GM21390 (cell line): ENCODE measurements at regions not wholly inside any gene's neighbourhood (a gene's known extent, or its start where the extent isn't known, plus 50 kb on each side); places are given as distances from the start of the nearest gene placed in this dataset.

Source experiments
- ATAC-seq: cut with Tn5 transposase; IDR thresholded peaks from one replicate; pipeline ENCODE4 v1.9.1; 2021; ENCODE audit not compliant: unreplicated experiment

DNA sequence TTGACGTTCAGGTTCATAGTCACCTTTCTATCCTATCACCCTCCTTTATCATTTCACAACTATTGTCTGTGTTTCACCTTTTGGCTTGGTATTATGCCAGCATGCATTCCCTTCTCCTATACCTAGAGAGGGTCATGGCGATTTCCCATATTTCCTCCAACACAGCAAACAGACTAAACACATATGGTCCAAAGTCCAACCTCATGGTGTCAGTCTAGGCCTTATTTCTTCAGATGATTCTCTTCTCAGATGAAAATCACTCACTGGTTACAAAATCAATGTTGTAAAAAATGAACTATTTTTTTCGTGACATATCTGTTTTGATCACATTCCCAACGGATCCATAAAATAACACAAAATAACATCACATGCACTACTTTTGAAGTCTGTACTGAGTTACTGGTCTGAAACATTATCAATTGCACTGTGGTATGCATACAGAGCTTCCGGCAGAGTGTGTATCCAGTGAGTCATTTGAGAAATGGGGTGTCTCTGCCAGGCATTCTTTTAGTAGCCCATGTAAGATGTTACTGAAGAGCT is 204.8 kb upstream of the GALNT5 start:
- ATAC-seq: no peak

DNA sequence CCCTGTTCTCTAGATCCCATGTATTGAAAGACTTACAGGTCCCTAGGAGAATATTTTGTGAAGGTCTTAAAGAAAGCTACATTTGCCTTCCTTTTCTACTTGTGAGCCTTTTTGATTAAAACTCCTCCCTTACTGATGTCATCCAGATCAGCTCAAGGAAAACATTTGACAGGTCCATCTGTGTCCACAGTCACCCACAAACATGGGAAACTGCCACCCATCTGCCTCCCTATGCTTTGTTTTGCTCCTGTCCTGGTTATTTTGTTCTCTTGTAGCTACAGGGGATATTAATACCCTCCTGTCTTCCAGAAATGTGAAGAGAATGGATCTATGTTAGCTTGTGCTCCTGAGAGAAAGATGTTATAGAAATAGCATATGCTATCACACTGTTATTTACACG is 203.6 kb upstream of the GALNT5 start:
- no peak for ATAC-seq

DNA sequence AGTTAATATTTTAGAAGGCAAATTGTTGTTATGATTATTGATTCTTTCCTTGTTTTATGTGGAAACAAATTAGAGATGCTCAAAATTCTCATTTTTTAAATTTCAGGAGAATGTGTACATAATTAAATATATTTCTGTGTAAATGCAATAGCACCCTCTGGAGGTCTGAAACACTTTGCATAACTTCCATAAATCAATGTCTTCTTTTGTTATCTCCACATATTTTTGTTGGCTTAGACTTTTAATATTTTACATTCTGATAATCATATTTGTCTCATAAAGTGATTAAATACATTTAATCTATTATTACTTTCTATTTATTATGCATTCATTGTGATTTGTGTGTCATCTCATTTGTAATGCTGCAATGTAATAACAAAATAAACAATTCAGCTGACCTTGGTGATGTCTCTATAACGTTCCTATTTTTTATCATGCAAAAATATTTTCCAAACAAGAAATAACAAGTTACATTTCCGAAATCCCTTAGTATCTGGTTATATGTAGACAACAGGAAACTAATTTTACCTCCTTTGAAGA is 201.8 kb upstream of the GALNT5 start:
- no peak for ATAC-seq

DNA sequence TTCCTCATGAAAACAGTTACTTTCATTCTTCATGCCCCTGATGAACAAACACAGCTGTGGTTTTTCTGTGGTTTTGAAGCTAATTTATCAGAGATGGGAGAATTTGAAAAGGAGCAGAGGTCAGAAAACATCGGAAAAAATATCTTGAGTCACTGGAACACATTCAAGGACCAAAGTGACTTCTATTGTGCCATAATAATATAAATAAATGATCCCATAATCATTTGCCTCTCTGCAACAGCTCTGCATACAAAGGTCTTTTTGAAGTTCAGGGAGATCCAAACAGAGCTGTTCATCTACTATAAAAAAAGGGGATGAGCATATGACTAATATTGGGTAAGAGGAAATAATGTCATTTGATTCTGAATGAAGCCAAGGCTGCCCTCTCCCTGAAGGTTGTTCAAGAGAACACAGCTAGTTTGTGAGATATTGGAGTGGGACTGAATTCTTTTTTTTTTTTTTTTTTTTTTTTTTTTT is 201.3 kb upstream of the GALNT5 start:
- no peak for ATAC-seq

DNA sequence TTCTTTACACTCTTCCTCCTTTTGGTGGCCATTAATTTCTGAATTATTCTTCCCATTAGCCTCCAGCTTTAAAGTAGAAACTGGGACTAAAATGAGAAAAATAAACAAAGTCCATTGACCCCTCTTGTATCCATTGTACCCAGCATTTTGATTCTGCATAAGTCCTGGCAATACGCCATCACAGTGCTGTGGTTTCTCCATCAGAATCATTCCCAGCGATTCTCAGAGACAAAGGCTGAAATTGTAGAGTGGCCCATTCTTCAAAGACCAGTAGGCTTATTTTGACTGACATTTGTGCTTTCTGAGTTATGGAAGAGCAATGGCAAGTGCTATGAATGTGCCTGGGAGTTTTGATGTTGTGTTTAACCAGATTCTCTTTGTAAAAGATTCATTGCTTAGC is 199.3 kb upstream of the GALNT5 start:
- ATAC-seq: no peak

DNA sequence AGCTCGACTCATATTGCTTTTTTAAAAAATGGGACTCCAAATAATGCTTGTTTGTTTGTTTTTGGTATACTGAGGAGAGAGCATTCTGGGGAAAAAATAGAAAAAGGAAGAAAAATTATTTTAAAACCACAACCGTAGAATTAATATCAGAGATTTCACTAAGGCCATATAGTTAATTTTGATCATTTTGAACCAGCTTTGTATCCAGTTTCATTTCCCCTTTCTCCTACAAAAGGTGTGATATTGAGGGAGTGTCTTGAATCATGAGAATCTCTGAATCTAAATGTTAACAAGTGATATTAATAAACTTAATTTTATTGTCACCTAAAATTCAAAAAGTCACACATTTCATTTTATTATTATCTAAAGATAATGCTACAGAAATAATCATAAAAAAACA is 198.5 kb upstream of the GALNT5 start:
- ATAC-seq: no peak

DNA sequence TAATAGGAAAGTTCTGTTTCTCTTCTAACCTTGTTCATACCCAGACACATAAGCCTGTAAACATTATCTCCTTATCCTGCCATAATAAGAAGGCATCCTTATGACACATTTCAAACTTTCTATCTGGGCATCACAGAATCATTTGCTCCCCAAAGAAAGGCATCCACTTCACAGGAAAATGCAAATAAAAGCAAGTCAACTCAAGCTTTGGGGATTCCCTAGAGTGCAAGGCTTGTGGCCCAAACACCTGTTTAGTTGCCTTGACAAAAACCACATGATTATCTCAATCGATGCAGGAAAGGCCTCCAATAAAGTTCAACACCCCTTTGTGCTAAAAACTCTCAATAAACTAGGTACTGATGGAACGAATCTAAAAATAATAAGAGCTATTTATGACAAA is 195.7 kb upstream of the GALNT5 start:
- peak; percentile 91 for ATAC-seq

DNA sequence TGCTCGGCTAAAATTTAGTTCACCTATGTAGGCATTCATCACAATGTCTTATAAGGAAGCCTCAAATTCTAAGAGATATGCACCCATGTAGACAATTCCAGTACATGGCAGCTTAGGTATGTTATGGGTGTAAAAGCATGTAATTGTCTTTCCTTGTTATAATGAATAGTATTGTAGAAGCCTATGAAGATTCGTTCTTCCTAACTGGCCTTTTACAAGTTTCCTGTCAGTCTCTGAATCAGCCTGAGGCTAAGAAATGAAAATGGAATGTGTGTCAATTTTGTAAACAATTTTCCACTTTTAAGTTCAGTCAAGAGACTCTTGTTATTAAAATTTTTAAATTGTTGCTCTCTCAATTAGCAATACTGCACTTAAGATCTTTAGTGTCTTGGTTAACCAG is 189.9 kb upstream of the GALNT5 start:
- ATAC-seq: no peak

DNA sequence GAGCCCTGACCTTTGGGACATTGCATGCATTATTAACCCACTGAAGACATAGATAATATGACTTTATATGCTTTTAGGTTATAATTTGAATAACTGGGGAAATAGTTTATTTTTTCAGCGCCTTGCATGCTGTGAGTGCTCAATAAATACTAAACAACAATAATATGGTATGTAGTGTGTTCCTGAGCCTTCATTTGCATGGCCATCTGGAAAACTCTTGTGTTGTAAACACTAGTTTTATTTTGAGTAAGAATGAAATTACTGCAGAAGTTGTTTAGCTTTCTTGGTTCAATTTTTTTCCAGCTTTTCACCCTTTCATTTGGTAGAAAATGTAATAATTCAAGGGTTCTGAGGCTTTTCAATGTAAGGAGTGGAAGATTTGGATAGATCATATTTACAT is 189.3 kb upstream of the GALNT5 start:
- ATAC-seq: no peak

DNA sequence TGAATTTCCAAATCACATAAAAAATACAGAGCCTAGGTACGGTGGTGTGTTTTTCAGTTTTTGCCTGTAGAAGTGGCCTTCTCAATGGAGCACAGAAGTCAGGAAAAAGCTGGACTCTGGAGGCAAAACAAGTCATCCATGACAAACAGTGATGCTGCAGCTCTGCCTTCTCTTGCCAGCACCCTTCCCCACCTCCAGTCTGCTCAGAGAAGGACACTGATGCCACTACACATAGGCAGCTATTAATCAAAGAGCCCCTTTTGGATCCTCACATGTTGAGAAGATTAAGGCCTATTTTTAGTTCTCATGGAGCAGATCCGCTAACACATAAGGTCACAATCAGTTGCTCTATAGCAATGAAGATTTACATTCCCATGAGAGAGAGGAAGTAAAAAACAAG is 181.6 kb upstream of the GALNT5 start:
- no peak for ATAC-seq

DNA sequence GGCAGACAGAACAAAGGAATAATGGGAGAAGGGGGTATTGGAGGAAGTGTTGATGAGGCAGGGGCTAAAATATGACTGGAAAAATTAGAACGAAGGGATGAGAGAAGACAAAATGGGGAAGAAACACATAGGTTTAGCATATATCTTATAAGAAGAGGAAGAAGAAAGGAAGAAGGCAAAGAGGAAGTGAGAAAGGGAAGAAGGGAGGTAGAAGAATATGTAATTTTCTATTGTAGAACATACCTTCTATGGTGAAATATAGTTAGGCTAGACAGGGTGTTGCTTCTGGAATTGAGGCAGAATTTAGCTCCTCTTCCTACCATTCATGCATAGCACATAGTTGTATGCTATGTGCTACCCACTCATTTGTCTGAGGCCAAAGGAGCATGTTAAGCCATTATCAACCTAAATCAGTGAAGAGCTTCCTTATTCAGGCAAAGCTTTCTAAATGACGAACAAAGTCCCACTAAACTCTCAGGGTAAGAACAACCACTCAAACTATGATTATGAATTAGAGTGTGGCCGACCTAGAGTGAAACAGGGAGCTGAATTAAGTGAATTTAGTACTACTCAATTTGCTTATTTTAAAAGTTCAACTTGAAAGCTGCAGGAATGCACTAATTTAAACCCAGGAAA is 180.9 kb upstream of the GALNT5 start:
- peak; percentile 50 for ATAC-seq

DNA sequence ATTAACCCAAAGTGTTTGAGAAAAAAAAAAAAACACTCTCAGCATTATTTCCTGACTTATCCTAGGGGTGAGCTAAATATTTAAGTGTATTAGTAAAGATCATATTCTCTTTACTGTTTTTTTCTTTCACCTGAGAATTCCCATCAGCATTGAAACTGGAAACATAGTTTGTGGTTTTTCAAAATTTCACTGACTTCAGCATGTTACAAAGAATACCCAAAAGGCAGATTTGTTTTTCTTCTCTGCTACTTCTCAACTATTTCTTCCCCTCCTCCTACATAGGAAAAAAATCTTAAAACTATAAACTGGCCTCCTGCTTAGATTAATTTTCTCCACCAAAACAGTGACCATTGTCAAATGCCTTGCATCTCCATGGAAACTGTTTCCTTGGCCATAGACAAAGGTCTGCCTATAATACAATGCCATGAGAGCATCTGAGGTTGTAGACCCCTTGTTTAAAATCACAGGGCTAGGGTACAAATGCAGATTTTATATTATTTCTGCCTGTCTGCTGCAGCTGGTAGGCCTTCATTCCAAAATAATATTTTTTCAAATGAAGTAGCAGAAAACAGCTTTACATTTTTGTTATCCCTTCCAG is 179.7 kb upstream of the GALNT5 start:
- no peak for ATAC-seq

DNA sequence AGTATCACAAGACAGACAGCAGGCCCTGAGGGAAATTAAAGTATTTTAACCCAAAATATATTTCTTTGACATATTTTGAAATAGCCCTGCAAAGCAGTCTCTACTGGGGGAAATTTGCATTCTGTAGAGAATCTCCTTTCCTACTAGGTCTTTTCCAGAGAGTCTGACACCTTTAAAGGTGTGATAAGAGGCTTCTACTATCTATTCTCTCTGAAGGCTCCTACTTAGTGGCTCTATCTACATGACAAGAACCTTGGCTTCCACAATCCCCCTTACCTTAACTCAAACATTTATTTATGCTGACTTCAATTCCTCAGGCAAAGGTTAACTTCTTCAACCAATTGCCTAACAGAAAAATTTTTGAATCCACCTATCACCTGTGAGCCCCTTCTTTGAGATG is 174.6 kb upstream of the GALNT5 start:
- ATAC-seq: no peak

DNA sequence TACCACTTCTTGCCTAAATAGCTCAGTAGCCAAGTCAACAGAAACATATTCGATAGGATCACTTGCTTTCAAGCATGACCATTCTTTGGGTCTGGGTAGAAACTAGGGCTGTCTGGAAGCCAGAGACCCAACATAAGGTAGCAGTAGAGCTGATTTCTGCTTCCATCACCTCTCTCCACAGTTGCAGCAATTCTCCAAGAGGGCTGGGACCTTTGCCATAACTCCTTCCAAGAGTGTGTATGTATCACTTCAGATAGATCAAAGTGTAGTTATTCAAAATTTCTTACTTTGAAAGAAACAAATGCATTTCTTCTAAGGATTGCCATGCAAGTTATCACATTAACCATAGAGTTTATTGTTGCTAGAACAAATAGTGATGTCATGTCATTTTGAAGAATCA is 172.0 kb upstream of the GALNT5 start:
- ATAC-seq: no peak

DNA sequence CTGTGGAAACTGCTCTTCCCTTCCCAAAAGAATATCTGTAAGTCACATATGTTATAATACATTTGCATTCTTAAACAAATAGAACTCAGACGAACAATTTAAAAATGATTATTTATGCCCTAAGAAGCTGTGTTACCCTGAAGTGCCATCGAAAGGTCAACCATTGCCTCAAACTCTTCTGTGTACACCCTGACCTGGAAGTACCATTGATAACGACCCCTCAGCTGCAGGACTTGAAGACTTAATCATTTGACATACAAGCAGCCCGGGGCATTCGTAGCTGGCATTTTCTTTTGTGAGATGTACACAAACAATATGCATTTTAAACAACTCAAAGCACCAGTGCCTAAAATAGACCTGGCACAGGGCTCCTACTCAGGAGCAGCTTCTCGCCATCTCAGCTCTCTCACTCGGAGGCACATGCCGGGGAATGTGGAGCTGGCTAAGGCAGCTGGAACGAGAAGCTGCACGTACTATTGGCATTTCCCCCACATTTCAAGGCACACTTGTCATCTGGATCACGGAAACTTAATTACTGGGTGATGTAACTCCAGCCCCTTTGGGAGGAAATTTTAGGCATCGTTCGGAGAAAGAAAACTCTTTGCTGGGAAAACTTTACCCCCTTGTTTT is 170.0 kb upstream of the GALNT5 start:
- ATAC-seq: no peak

DNA sequence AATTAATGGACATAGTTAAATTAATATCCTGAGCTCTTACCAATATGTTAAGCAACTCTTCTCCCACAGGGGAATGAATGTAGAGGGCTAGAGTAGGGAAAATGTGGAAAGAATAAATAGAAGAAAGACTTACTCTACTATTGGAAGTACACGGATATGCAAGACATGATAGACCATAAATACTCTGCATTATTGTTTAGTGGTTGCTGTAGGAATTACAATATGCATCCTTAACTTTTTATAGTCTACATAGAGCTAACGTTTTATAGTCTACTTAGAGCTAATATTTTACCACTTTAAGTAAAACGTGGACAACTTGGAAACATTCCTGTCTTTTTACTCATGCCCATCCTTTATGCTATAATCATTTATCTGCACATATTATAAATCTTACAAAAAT is 163.8 kb upstream of the GALNT5 start:
- ATAC-seq: no peak

DNA sequence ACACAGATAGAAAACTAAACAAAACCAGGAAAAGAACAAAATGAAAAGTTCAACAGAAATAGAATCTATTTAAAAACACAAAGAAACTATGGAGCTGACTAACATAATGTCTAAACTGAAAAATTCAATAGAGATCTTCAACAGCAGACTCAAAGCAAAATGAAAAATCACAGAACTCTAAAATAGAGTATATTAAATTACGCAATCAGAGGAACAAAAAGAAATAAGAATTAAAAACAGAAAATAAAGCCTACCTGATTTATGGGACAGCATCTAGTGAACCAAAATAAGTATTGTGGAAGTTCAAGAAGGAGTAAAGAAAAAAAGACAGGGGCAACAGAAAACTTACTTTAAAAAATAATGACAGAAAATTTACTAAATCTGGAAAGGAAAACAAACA is 152.1 kb upstream of the GALNT5 start:
- no peak for ATAC-seq

DNA sequence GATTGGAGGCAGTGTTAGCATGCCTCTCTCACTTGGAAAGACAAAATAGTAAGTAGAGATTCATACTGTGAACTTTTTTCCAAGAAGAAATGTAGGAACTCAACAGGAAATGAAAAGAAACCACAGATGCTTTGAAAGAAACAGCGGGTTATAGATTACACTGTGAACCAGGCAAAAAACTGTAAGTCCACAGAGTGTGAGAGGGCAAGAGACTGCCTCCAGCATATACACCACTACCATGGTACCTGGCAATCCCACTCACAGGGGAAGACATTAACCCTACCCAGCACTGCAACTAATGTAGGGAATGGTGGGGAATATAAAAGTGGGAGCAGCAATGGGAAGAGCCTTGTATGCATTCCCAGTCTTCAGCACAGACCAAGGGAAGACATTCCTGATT is 150.6 kb upstream of the GALNT5 start:
- no peak for ATAC-seq

DNA sequence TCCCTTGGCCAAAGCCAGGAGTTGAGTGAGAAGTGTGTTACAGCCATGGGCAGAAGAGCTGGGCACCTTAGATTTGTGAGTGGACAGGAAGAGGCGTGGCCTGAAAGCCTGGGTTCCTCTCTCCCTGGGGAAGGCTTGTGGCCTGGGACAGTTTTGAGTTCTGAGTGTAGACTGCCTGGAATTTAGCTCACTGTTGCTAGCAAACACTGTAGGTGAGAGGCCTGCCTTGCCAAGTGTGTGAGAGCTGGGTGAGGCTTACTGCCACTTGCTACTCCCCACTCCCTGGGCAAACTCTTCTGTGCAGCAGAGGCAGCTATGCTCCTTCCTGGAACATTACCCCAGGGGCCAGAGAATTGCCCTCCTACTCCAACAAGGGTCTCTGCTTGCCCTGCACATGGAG is 150.0 kb upstream of the GALNT5 start:
- ATAC-seq: no peak

DNA sequence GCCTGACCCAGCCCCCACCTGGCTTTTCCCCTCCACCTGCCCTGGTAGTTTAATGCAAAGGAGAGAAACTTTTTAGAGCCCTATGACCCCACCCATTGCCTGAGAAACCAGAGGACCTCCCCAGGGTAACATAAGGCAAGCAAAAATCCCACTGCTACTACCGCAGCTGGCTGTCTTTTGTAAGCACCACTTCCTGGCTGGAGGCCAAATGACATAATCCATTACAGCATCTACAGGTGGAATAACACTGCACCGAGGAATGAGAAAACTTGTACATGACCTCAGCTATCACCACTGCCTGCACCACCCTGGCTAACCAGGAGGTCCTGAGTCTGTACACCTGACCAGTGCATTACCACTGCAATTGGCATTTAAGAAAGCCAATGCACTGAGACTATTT is 149.6 kb upstream of the GALNT5 start:
- no peak for ATAC-seq

DNA sequence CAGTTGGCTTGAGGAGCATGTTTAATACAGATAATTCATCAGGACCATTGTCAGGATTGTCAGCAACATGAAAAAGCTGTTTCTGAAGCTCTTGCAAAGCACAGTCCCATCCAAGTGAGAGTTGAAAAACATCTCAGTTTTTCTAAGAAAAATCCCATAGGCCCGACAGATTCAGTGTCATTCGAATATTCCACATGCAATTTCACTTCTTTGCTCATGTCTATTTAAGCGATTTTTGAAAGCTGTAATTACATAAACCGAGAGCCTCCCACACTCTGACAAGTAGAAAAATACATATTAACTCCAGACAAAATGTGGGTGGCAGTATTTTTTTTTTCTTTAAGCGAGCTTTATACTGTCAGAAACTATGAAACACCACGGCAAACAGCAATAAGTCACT is 134.7 kb upstream of the GALNT5 start:
- ATAC-seq: no peak

DNA sequence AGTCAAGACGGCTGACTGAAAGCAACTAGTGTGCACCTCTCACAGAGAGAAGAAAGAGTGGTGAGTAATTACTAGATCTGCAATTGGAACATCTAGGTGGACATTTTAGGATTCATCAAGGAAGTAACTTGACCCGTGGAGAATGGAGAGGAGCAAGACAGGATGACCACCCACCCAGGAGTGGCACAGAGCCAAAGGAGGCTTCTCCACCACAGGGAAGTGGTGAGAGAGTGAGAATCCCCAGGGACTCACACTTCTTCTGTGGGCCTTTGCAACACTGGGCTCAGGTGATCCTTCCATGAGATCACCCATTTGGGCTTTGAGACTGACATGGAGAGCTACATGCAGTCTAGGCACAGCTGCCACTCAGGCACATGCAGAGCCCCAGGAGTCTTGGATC is 132.8 kb upstream of the GALNT5 start:
- ATAC-seq: no peak
